Kidney epithelial cell (primary cell): ENCODE measurements at regions not wholly inside any gene's neighbourhood (a gene's known extent, or its start where the extent isn't known, plus 50 kb on each side); places are given as distances from the start of the nearest gene placed in this dataset.

Source experiments
- DNase-seq: peaks from one replicate; pipeline ENCODE4 v3.0.0-alpha.2; 2010; ENCODE audit warnings: low read depth
- H3K27me3 ChIP-seq: 2 replicates; pipeline ENCODE4 v1.6.0; 2011; ENCODE audit warnings: low read length; ENCODE audit not compliant: control insufficient read depth, insufficient read depth
- H3K36me3 ChIP-seq: 2 replicates; pipeline ENCODE4 v1.5.1; 2011; ENCODE audit warnings: low read length; ENCODE audit not compliant: control insufficient read depth, insufficient read depth
- H3K4me3 ChIP-seq: 2 replicates; pipeline ENCODE4 v1.5.1; 2011; ENCODE audit warnings: low read depth, mild to moderate bottlenecking, control low read depth, low read length
- TF ChIP-seq, protein P1 (sequence below): IDR thresholded peaks from 2 replicates; pipeline ENCODE4 v1.5.1; 2011; ENCODE audit warnings: mild to moderate bottlenecking, moderate library complexity, low read length, control low read depth, inconsistent platforms; ENCODE audit not compliant: insufficient read depth, poor library complexity, severe bottlenecking

- no peak for DNase-seq
- Histone ChIP-seq H3K4me3 (no peak overlapping the region), H3K36me3 (no peaks in the 10 kb centered on the region), H3K27me3 (no peaks in the 10 kb centered on the region)
- TF ChIP-seq, protein P1, sequence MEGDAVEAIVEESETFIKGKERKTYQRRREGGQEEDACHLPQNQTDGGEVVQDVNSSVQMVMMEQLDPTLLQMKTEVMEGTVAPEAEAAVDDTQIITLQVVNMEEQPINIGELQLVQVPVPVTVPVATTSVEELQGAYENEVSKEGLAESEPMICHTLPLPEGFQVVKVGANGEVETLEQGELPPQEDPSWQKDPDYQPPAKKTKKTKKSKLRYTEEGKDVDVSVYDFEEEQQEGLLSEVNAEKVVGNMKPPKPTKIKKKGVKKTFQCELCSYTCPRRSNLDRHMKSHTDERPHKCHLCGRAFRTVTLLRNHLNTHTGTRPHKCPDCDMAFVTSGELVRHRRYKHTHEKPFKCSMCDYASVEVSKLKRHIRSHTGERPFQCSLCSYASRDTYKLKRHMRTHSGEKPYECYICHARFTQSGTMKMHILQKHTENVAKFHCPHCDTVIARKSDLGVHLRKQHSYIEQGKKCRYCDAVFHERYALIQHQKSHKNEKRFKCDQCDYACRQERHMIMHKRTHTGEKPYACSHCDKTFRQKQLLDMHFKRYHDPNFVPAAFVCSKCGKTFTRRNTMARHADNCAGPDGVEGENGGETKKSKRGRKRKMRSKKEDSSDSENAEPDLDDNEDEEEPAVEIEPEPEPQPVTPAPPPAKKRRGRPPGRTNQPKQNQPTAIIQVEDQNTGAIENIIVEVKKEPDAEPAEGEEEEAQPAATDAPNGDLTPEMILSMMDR: no peak
These were observed 120.0 kb upstream of the GRIA3 start for GRCh38 chrX:123064053-123064452.

DNA sequence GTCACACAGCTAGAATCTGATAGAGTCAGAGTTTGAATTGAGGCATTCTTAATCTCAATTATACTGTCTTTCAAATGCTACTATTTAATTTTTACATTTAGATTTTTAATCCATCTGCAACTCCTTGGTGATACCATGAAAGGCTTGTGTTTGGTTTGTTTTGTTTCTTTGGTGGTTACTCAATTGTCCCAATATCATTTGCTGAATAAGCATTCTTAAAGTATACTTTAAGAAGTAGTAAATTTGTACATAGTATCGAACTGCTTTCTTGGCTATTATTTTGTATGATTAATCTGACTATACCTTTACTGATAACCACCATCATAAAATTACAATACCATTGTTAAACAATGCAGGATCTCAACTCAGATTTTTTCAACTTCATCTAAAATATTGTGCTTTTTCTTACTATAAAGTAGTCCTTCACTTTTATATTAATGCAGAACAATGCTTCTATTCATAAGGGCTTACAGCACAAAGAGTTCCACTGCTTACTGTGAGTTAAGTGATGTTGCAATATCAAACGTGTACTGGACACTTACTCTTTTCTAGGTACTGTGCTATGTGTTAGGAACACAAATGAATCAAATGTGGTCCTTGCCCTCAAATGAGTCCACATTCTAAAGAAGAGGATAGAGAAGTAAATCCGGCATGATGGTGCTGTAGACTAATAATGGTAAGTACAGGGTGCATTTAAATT lies 111.2 kb upstream of the GRIA3 start:
- H3K4me3 ChIP-seq: no peak overlapping the region
- DNase-seq: no peak
- TF ChIP-seq, protein P1: no peak
- H3K27me3 ChIP-seq: no peaks in the 10 kb centered on the region
- no peaks in the 10 kb centered on the region for H3K36me3 ChIP-seq

DNA sequence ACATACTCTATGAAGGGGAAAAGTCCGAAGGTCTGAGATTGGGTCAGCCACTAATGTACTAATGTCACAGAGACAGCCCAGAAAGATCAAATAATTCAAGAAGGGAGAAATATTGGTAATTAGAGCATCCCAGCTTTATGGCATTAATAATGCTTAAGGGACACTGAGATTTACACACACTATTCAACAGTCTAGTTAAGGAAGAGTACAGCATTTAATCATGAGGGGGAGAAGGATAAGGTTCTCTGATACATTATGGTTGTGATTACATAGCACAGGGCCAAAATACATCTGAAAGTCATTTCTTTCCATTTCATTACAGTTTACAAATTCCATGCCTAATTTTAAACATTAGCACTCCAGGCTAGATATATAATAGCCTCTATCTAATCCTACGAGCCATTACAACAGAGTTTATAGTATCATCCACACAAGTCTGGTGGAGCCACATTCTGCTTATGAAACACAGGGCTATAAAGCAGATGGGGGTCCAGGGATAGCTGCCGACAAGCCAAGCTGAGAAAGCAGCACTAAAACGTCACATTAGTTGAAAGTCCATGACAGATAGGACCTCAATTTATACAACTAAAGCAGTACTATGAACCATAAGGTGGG lies 108.0 kb upstream of the GRIA3 start:
- Histone ChIP-seq H3K27me3 (no peaks in the 10 kb centered on the region), H3K36me3 (no peaks in the 10 kb centered on the region), H3K4me3 (no peak overlapping the region)
- TF ChIP-seq, protein P1: no peak
- DNase-seq: no peak

GRCh38 chrX:123077631-123078030 lies 106.4 kb upstream of the GRIA3 start:
- Histone ChIP-seq H3K36me3 (no peaks in the 10 kb centered on the region), H3K4me3 (no peak overlapping the region), H3K27me3 (no peaks in the 10 kb centered on the region)
- no peak for DNase-seq
- TF ChIP-seq, protein P1: no peak

DNA sequence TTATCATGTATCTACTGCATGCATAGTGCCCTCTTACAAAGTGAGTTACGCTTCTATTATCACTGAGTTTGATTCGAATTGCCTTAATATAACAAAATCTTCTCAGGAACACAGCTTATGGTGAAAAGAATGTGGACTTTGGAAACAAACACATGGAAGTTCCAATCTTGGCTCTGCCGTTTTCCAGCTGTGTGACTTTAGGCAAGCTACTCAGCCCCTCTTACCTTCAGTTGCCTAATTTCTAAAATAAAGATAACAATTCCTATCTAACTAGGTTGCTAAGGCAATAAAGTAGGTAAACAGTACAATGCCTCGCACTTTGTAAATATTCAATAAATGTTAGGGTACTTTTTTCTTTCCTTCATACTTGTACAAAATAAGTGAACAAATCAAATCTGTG lies 104.0 kb upstream of the GRIA3 start:
- no peak for DNase-seq
- Histone ChIP-seq H3K4me3 (no peak overlapping the region), H3K27me3 (no peaks in the 10 kb centered on the region), H3K36me3 (no peaks in the 10 kb centered on the region)
- TF ChIP-seq, protein P1: no peak

DNA sequence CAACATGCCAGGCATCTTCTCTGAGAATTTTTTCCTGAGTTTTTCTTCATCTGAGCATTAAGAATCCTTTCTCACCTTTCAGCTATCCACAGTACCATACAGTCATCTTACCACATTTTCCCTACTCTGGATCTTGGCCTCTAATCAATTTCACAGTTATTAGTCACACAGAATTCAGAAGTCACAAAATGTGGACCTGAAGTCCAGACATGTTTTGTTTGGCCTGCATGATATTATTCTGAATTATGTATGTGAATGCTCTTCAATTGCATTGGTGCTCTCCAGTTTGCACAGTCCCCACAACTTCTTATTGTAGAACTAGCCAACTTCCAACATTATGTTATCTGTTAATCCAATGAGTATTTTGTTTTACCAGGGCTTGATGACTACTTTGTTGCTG lies 102.3 kb upstream of the GRIA3 start:
- TF ChIP-seq, protein P1: no peak
- no peaks in the 10 kb centered on the region for H3K27me3 ChIP-seq
- DNase-seq: no peak
- H3K36me3 ChIP-seq: no peaks in the 10 kb centered on the region
- no peak overlapping the region for H3K4me3 ChIP-seq
